HT1080 (cell line): ENCODE measurements at regions not wholly inside any gene's neighbourhood (a gene's known extent, or its start where the extent isn't known, plus 50 kb on each side); places are given as distances from the start of the nearest gene placed in this dataset.
"Not testable (repeated sequence)": the region's sequence is repeated elsewhere in the genome, so short reads cannot be mapped to it uniquely, and the experiment has no call there.

Experiments used
- DNase-seq: peaks from one replicate; pipeline ENCODE4 v3.0.0-alpha.2; 2015; ENCODE audit warnings: low read depth

DNA sequence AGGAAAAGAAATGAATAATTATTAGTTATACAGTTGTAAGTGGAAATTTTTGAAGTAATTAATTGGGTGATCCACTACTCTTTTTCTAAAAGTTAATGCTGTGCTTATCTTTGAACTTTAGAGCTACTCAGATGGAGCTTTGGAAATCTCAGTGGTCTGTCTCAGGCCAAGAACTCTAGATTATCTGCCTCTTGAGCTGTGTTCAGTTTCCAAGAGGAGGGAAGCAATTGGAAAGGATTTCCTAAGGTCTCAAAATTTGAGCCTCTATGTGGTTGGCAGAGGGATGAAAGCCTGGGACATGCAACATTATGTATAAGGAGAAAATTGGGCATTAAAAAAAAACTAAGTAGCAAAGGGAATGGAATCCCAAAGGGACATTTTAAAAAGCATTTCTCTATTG lies 334.0 kb upstream of the PRICKLE1 start:
- no peak for DNase-seq

DNA sequence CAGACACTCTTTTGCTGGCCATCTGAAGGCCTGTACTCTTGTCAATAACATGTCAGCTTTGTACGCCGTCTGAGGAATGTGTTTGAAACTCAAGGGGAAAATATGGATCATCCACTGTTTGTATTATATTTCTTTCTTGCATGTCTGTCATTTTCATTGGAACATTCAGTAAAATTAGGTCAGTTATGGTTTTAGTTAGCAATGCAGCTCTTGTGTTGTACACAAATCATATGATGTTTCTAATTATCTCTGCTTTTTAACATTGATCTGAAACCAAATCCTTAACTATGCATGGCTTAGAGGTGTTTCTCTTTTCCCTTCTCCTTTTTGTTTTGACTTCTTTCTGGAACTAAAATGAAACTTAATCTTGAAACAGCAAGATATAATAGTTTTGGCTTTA lies 333.6 kb upstream of the PRICKLE1 start:
- DNase-seq = no peak

DNA sequence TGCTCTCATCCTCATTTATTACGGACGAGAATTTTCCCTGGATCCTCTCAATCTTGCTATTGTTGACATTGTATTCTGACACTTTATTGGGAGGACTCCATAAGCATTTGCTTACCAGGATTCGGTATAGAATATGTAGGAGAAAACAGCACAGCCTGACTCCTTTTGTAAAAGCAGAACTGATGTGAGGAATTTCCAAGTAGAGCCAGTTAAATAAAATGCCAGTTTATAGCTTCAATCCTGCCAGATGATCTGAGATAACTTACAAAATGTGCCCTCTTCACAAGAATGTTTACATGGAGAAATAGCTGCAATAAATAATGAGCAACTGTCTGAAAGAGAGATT lies 332.9 kb upstream of the PRICKLE1 start:
- no peak for DNase-seq

DNA sequence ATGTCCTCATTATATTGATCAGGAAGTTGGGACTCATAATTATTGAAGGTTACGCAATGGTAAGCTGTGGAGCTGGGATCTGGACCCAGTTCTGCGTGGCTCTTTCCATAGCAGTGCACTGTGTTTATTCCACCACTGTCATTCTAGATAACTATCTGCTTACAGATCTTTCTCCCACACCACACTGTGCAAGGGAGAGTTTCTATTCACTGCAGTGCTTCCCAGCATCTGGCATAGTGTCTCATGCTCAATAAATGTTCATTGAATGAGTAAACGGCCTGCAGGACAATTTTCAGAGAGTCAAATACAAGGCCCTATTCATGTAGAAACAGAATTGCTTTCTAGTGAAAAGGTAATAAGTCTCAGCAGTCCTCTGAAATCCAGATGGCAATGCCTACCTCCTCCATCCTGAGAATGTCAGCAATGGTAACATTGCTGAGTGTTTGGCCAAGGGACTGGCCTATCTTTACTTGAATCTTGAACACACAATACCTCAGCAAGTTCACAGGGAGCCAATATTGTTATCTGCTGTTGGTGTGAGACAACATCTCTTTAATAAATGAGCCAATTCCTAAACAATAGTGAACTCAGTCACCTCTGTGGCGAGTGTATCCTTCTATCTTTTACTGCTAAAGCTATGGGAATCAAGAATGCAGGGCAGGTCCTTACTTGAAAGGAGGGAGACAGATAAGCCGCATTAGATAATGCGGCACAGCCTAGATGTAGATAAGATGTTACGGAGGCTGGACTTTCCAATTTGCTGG lies 332.4 kb upstream of the PRICKLE1 start:
- DNase-seq = peak; percentile 15

DNA sequence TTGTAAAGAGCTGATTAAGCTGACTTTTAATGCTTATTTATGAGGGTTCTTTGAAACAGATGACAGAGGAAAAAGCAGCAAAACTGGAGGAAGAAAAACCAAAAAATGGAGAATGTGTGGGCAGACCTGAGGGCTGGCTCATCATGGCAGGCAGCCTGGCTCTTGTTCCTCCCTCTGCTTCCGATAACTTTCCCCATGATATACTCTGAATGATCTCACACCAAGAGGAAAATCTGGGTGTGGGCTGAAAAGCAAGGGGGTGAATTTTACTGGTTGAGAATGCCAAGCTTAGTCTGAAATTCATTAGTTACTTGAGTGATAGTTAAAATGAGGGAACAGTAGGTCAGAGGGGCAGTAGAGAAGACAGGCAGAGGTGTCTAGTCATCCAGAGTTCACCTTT lies 330.1 kb upstream of the PRICKLE1 start:
- no peak for DNase-seq

- no peak for DNase-seq
Measured at GRCh38 chr12:42918443-42918842, 328.9 kb upstream of the PRICKLE1 start.

- no peak for DNase-seq
Measured at GRCh38 chr12:42916143-42916542, 326.6 kb upstream of the PRICKLE1 start.

DNA sequence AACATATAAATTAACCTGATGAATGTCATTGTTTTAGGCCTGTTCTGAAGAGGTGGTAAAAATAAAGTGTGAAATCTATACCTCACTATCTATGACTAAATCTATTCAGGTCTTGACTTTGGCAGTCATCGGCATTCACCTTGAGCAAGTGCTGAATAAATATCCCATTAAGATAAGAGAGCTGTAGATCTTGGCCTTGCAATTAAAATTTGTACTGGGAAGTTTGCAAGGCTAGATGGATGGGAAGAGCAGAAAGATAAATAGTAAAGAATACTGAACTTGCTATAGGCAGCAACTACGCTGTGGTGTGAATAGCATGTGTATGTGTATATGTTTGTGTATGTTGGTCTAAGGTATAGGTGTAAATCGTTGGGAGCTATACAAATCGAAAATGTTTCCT lies 325.9 kb upstream of the PRICKLE1 start:
- no peak for DNase-seq

GRCh38 chr12:42912367-42912766 lies 322.8 kb upstream of the PRICKLE1 start:
- DNase-seq = no peak

DNA sequence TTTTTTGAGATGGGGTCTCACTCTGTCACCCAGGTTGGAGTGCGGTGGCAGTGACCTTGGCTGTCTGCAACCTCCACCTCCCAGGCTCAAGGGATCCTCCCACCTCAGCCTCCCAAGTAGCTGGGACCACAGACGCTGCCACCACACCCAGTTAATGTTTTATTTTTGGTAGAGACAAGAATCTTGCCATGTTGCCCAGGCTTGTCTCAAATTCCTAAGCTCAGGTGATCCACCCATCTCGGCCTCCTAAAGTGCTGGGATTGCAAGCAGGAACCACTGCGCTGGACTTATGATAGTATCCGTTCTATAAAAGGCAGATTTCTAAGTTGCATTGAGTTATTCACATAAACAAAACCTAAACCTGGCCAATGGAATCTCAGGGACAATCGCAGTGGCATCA lies 321.1 kb upstream of the PRICKLE1 start:
- DNase-seq = no peak

DNA sequence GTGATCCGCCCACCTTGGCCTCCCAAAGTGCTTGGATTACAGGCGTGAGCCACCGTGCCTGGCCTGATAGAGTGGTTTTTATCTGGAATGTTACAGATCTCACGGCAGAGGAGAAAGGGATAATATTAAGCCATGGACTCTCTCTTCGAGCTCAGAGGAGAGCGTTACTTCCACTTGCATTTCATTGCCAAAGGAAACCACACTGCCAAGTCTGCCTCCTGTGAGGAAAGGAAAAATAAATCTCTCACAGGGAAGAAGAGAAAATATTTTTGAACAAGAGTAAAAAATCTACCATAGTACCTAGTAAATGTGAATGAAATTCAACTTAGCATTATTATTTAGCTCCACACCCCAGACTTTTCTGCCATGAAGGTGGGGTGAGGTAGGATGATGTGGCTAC lies 319.2 kb upstream of the PRICKLE1 start:
- no peak for DNase-seq

- DNase-seq = not testable (repeated sequence)
Measured at GRCh38 chr12:42906801-42907200, 317.3 kb upstream of the PRICKLE1 start.

DNA sequence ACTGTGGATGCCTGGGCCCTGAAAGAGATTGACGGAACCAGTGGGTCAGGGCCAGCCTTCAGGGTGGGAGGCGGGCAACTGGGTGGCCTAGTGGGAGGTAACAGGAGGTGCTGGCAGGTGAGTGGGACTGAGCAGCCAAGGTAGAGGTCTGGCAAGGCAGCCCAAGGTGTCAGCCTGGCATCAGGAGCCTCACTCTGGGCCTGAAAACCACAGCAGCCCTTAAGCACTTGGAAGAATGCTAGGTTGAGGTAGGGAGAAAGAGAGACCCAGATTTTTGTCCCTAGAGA lies 315.8 kb upstream of the PRICKLE1 start:
- DNase-seq = no peak

DNA sequence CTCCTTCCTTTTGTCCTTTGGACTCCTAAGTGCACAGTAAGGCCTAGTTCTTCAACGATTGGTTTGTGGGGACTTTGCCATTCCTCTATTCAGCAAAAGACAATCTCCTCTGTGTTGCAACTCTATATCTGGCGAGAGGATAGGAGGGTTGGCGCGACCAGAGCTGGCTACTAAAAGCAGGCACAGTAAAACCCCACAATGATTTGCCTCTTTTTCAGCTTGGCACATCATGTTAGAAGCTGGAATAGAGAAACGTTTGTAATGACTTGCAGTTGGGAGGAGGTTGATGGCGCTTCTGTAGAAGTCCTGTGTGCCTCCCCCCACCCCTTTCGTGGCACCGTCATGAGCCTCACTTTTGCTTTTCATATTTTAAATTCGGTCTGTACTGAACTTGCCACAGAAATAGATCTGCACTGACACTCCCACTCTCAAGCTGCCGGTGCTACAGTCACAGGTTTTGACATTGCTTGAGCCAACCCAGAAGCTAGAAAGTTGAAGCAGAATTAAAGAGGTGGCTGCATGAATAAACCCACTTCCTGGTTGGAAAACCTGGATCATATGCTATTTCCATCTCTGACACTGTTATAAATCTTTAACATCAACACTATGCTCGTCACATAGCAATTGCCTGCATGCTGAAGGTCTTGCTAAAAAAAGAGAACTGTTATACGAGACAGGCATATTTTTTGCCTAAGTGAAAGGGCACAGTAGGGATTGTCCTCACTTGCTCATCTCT lies 315.3 kb upstream of the PRICKLE1 start:
- no peak for DNase-seq

GRCh38 chr12:42903736-42904135 lies 314.2 kb upstream of the PRICKLE1 start:
- no peak for DNase-seq

- no peak for DNase-seq
Measured at GRCh38 chr12:42902001-42902400, 312.5 kb upstream of the PRICKLE1 start.

- peak; percentile 24 for DNase-seq
Measured at GRCh38 chr12:42893803-42894202, 304.3 kb upstream of the PRICKLE1 start.

DNA sequence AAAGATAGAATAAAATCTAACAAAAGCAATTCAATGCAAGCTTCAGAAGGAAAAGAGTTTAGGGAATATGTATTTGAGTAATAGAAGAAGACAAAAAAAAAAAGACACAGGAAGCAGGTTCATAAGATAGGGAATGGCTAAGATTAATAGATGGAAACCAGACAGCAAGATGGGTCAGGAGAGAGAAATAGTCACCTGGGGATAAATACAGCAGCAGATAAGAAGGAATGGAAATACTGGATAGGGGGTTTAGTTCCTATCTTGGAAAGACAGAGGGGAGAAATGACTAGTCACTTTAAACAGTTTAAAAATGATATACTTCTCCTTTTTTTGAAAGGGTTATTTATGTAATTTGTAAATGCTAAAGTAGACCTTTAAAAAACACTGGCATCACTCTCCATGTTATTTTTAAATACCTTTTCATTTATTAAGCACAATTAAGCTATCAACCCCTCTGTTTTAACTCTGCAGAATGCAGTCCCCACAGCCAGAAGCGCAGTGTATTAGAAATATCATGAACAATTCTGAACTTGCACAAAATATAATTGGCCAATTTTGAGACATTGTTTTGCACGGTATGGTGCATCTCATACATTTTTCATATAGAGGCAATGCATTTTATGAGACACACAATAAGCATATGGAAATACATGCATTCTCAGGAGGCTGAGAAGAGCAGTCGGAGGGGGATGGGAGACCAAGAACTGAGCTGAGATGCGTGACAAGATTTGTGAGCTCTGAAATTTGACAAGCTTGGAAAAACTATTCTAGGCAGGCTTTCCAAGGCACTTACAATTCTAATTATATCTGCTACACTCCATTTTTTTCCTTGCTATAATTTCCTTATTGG lies 303.4 kb upstream of the PRICKLE1 start:
- DNase-seq = no peak

- DNase-seq = no peak
Measured at GRCh38 chr12:42887657-42888056, 298.1 kb upstream of the PRICKLE1 start.

- no peak for DNase-seq
Measured at GRCh38 chr12:42886160-42886559, 296.6 kb upstream of the PRICKLE1 start.

GRCh38 chr12:42885677-42886076 lies 296.1 kb upstream of the PRICKLE1 start:
- no peak for DNase-seq

DNA sequence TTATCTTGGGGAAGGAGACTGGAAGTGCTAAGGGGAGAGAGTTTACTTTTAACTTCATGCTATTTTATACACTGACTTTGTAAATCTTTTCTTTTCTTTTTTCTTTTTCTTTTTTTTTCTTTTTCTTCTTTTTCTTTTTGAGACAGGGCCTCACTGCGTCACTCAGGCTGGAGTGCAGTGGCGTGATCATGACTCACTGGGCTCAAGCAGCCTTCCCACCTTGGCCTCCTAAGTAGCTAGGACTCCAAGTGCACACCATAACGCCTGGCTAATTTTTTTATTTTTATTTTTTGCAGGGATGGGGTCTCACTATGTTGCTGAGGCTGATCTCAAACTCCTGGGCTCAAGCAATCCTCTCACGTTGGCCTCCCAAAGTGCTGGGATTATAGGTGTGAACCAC lies 294.6 kb upstream of the PRICKLE1 start:
- no peak for DNase-seq
